Body of pancreas (tissue), 4 donors: ENCODE measurements at regions not wholly inside any gene's neighbourhood (a gene's known extent, or its start where the extent isn't known, plus 50 kb on each side); places are given as distances from the start of the nearest gene placed in this dataset.

Experiments
- ATAC-seq: fragments of 150-250 bp; one replicate; pipeline ENCODE4 v1.9.1; 2016
- DNase-seq, 4 donors: peaks; one replicate each; pipeline ENCODE4 v3.0.0-alpha.2; 2019
- H3K27ac ChIP-seq, 4 donors: fragments of 200-600 bp; sonication (generic); 1 replicate in 3 of 4; 2 replicates in 1 of 4; pipeline versions ENCODE4 v1.5.1 to v1.6.1; 2016 to 2019; ENCODE audit warnings: mild to moderate bottlenecking in 1 of 4, mixed read lengths in 1 of 4, moderate library complexity in 1 of 4
- H3K27me3 ChIP-seq, 2 donors: fragments of 200-600 bp; sonication (generic); one replicate each; pipeline ENCODE4 v1.6.0; 2016; ENCODE audit warnings: mild to moderate bottlenecking in 1 of 2
- H3K36me3 ChIP-seq, 2 donors: fragments of 200-600 bp; sonication (generic); replicated peaks in 1 of 2; 2 replicates each; pipeline ENCODE4 v1.5.1; 2016; ENCODE audit warnings: low read depth in 2 of 2; ENCODE audit not compliant: insufficient read depth in 1 of 2
- H3K4me1 ChIP-seq: fragments of 200-600 bp; sonication (generic); one replicate; pipeline ENCODE4 v1.6.0; 2016
- H3K4me3 ChIP-seq, 2 donors: fragments of 200-600 bp; sonication (generic); 1 replicate in 1 of 2; 2 replicates in 1 of 2; pipeline ENCODE4 v1.5.1; 2016 to 2019
- H3K9me3 ChIP-seq, 3 donors: fragments of 200-600 bp; sonication (generic); 1 replicate in 2 of 3; 2 replicates in 1 of 3; pipeline ENCODE4 v1.5.1; 2016
- POLR2A ChIP-seq, 3 donors: fragments of 450-650 bp; IDR thresholded peaks; one replicate each; pipeline ENCODE4 v1.6.1; 2016; ENCODE audit warnings: antibody characterized with exemption in 3 of 3, mild to moderate bottlenecking in 2 of 3
- WGBS, 2 donors: methylation state at CpG; one replicate each; pipeline ENCODE4 v1.1.5; 2017; 5-methylcytosine and 5-hydroxymethylcytosine counted together
- intact Hi-C: fragments of 100-400 bp; cut with DNase I; formaldehyde crosslinking; loops from one replicate; pipeline ENCODE4 v1.15.1; 2023
- TF ChIP-seq, protein P1 (sequence below), 7 experiments: fragments of 450-650 bp in 4 of 7; fragments of 200-600 bp in 3 of 7; sonication (generic) in 3 of 7; IDR thresholded peaks; one replicate each; pipeline ENCODE4 v1.5.1; 2016 to 2019; ENCODE audit warnings: antibody characterized with exemption in 7 of 7

DNA sequence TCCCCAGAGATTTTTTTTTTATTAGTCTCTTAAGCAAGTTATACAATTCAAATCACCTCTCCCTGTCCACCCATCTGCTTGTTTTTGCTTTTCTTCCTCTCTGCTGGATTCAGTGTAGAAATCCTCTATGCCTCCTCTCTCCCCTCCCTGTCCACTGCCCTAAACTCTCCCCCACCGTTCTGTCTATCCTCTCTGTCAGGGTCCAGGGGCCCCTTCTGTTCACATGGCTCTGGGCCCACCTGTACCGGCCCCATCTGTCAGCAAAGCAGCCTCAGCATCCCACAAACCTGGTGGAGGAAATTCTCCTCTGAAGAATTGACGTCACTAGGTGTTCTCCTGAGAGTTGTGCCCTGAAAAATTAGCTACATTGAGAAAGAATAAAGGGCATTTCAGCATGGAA is 137.6 kb upstream of the CMC1 start:
- no peak overlapping the region for H3K27ac ChIP-seq
- no peak for DNase-seq
- H3K4me1 ChIP-seq, result no peaks in the 10 kb centered on the region
- no peaks in the 10 kb centered on the region for H3K27me3 ChIP-seq
- H3K9me3 ChIP-seq, result peaks cover 0 to 5% (median 0%) of the 10 kb centered on the region in 3 donors
- no peak overlapping the region for H3K4me3 ChIP-seq
- intact Hi-C loops, result no loop called here
- no peaks in the 10 kb centered on the region for H3K36me3 ChIP-seq
- ATAC-seq, result no peak
- WGBS, 2 donors, result 64 to 66% methylated on average over 3 of the region's 3 CpGs
- TF ChIP-seq, protein P1, sequence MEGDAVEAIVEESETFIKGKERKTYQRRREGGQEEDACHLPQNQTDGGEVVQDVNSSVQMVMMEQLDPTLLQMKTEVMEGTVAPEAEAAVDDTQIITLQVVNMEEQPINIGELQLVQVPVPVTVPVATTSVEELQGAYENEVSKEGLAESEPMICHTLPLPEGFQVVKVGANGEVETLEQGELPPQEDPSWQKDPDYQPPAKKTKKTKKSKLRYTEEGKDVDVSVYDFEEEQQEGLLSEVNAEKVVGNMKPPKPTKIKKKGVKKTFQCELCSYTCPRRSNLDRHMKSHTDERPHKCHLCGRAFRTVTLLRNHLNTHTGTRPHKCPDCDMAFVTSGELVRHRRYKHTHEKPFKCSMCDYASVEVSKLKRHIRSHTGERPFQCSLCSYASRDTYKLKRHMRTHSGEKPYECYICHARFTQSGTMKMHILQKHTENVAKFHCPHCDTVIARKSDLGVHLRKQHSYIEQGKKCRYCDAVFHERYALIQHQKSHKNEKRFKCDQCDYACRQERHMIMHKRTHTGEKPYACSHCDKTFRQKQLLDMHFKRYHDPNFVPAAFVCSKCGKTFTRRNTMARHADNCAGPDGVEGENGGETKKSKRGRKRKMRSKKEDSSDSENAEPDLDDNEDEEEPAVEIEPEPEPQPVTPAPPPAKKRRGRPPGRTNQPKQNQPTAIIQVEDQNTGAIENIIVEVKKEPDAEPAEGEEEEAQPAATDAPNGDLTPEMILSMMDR (IDR thresholded peaks at IDR 0.05), result no peak
- no peak for TF ChIP-seq POLR2A (IDR thresholded peaks at IDR 0.05)

DNA sequence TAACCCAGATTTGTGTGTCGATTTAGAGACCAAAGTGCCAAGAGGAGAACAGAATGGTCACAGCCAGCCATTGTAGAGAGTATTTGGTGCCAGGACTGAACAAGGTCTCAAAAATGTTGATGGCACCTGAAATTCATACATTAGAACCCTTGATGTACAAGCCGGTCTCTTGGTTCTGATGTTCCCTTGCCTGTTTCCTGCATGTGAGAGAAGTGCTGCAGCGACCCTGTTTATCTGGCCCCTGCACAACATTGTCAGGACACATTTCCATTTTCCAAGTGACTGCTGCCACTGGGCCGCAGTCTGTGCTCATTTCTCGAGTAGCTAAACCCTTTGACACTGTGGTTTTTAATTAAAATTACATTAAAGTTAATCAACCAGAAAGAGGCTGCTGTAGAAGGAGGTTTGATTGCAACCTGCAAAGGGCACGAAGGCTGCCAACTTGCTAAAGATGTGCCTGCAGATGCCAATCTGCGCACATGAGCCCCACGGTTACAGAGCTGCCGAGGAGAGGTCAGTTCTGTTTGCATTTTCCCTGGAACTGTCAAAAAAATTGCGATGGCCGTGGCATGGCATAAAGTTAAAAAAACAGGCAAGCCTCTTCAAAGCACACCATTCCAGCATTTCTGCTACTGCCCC is 136.4 kb upstream of the CMC1 start:
- intact Hi-C loops, result no loop called here
- Histone ChIP-seq H3K36me3 (no peaks in the 10 kb centered on the region), H3K9me3 (peaks cover 0 to 4% (median 0%) of the 10 kb centered on the region in 3 donors), H3K4me3 (no peak overlapping the region), H3K27me3 (no peaks in the 10 kb centered on the region), H3K4me1 (no peaks in the 10 kb centered on the region), H3K27ac (no peak overlapping the region)
- DNase-seq (no peak), ATAC-seq (no peak)
- 77 to 82% methylated on average over 11 of the region's 11 CpGs for WGBS, 2 donors
- no peak for TF ChIP-seq POLR2A (IDR thresholded peaks at IDR 0.05)

DNA sequence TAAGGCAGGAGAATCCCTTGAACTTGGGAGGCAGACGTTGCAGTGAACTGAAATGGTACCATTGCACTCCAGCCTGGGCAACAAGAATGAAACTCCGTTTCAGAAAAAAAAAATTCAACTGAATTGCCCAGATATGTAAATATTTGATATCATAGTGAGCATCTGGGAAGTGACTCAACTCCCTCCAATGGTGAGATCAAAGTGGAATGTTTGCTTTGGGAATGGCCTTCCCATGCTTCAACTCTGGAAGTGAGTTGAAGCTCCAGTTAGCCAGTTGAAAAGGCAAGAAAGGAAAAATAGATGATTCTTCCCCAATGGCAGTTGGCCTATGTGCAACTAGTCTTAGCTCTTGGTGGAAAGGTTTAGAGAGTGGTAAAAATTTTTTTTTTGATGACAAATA is 131.6 kb upstream of the CMC1 start:
- Histone ChIP-seq H3K36me3 (no peaks in the 10 kb centered on the region), H3K27me3 (no peaks in the 10 kb centered on the region), H3K27ac (no peak overlapping the region), H3K4me3 (no peak overlapping the region), H3K4me1 (no peaks in the 10 kb centered on the region), H3K9me3 (no peaks in the 10 kb centered on the region)
- no peak for ATAC-seq
- intact Hi-C loops, result no loop called here
- TF ChIP-seq, protein P1 (IDR thresholded peaks at IDR 0.05), result no peak
- no peak for TF ChIP-seq POLR2A (IDR thresholded peaks at IDR 0.05)
- WGBS, 2 donors, result 56 to 65% methylated on average over 2 of the region's 2 CpGs
- no peak for DNase-seq

DNA sequence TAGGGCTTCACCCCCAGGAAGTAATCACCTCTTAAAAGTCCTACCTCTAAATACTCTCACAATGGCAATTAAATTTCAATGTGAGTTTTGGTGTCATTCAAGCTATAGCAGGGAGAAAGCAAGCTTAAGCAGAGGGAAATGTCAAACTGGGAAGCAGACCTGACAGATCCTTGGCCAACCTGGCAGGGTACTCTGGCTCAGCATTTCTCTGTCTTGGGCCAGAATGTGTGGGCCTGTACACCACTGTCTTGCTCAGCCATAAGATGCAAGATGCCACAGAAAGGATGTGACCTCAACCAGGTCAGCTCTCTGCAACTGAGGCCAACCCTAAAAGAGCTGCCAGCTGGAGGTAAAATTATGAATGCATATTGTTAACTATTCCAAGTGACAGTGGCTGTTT is 130.6 kb upstream of the CMC1 start:
- no peak overlapping the region for H3K27ac ChIP-seq
- no peak for ATAC-seq
- DNase-seq, result no peak
- H3K9me3 ChIP-seq, result no peaks in the 10 kb centered on the region
- no peaks in the 10 kb centered on the region for H3K36me3 ChIP-seq
- intact Hi-C loops, result no loop called here
- H3K4me3 ChIP-seq, result no peak overlapping the region
- TF ChIP-seq, protein P1 (IDR thresholded peaks at IDR 0.05), result no peak
- TF ChIP-seq POLR2A (IDR thresholded peaks at IDR 0.05), result no peak
- H3K4me1 ChIP-seq, result no peaks in the 10 kb centered on the region
- no peaks in the 10 kb centered on the region for H3K27me3 ChIP-seq

DNA sequence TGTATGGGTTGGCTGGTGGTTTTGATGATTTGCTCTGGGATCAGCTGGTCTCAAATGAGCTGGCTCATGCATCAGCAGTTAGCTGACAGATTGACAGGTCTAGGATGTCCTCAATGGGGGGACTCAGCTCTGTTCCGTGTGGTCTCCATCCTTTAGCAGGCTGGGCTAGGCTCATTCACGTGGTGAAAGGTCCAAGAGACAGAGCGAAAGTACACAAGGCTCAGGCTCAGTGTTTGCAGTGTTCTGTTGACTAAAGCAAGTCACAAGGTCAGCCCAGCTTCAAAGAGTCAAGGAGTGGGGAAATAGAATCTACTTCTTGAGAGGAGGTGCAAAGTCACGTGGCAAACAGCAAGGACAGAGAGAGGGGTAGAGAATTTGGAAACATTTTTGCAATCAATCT is 126.5 kb upstream of the CMC1 start:
- Histone ChIP-seq H3K27me3 (no peaks in the 10 kb centered on the region), H3K4me1 (no peaks in the 10 kb centered on the region), H3K27ac (no peak overlapping the region), H3K4me3 (no peak overlapping the region), H3K9me3 (no peaks in the 10 kb centered on the region), H3K36me3 (no peaks in the 10 kb centered on the region)
- TF ChIP-seq POLR2A (IDR thresholded peaks at IDR 0.05), result no peak
- TF ChIP-seq, protein P1 (IDR thresholded peaks at IDR 0.05), result no peak
- intact Hi-C loops, result no loop called here
- peak in 3 of 4 donors; percentile 11 to 44 (median 34) for DNase-seq
- no peak for ATAC-seq
- WGBS, 2 donors, result 19 to 61% methylated on average over 4 of the region's 4 CpGs
